HepG2 (cell line): ENCODE measurements at regions not wholly inside any gene's neighbourhood (a gene's known extent, or its start where the extent isn't known, plus 50 kb on each side); places are given as distances from the start of the nearest gene placed in this dataset.

Experiments
- AKAP8 ChIP-seq: sonication (generic); formaldehyde crosslinking; IDR thresholded peaks from 2 replicates; pipeline ENCODE4 v1.5.1; 2020; ENCODE audit warnings: mild to moderate bottlenecking, missing genetic modification reagents
- ATRX ChIP-seq: sonication (generic); formaldehyde crosslinking; IDR thresholded peaks from 2 replicates; pipeline ENCODE4 v1.4.0; 2020; ENCODE audit warnings: missing genetic modification reagents, borderline replicate concordance
- CENPT ChIP-seq: sonication (generic); formaldehyde crosslinking; IDR thresholded peaks from 2 replicates; pipeline ENCODE4 v1.8.0; 2022; ENCODE audit warnings: low read depth, mild to moderate bottlenecking, moderate library complexity, missing genetic modification reagents
- CENPX ChIP-seq: sonication (generic); formaldehyde crosslinking; IDR thresholded peaks from 2 replicates; pipeline ENCODE4 v1.9.0; 2021; ENCODE audit warnings: mild to moderate bottlenecking, missing genetic modification reagents, moderate library complexity
- FOXA1 ChIP-seq, 2 experiments: fragments of 450-650 bp in 1 of 2; sonication (generic) in 1 of 2; formaldehyde crosslinking in 1 of 2; IDR thresholded peaks; 2 replicates each; pipeline versions ENCODE4 v1.4.0 to v1.6.1; 2016 to 2020; ENCODE audit warnings: missing genetic modification reagents in 1 of 2
- GLMP ChIP-seq: sonication (generic); formaldehyde crosslinking; IDR thresholded peaks from 2 replicates; pipeline ENCODE4 v1.9.0; 2021; ENCODE audit warnings: missing genetic modification reagents, mild to moderate bottlenecking, borderline replicate concordance
- HDAC6 ChIP-seq: fragments of 200-600 bp; sonication (generic); IDR thresholded peaks from 2 replicates; pipeline ENCODE4 v1.7.0; 2017; ENCODE audit warnings: mild to moderate bottlenecking, antibody characterized with exemption, low read length, low read depth
- NFIB ChIP-seq: sonication (generic); formaldehyde crosslinking; IDR thresholded peaks from 2 replicates; pipeline ENCODE4 v1.9.0; 2021; ENCODE audit warnings: missing genetic modification reagents, mild to moderate bottlenecking, borderline replicate concordance
- PBX3 ChIP-seq: sonication (generic); formaldehyde crosslinking; IDR thresholded peaks from 2 replicates; pipeline ENCODE4 v1.8.1; 2023; ENCODE audit warnings: missing genetic modification reagents, inconsistent platforms, borderline replicate concordance
- SMARCC2 ChIP-seq: fragments of 450-650 bp; IDR thresholded peaks from 2 replicates; pipeline ENCODE4 v1.6.1; 2017; ENCODE audit warnings: antibody characterized with exemption, mild to moderate bottlenecking
- ZBTB26 ChIP-seq: IDR thresholded peaks from 2 replicates; pipeline ENCODE4 v1.6.1; 2016; ENCODE audit warnings: missing compliant biosample characterization, missing genetic modification reagents, borderline replicate concordance
- ZBTB40 ChIP-seq, 2 experiments: fragments of 450-650 bp in 1 of 2; sonication (generic) in 1 of 2; formaldehyde crosslinking in 1 of 2; IDR thresholded peaks; 2 replicates each; pipeline versions ENCODE4 v1.6.1 to v1.8.0; 2016 to 2022; ENCODE audit warnings: antibody characterized with exemption in 1 of 2, mild to moderate bottlenecking in 1 of 2, missing genetic modification reagents in 1 of 2
- ZNF205 ChIP-seq: IDR thresholded peaks from 2 replicates; pipeline ENCODE4 v1.6.1; 2018; ENCODE audit warnings: missing biosample characterization, missing genetic modification reagents
- ZNF253 ChIP-seq: sonication (generic); formaldehyde crosslinking; IDR thresholded peaks from 2 replicates; pipeline ENCODE4 v1.8.0; 2022; ENCODE audit warnings: mild to moderate bottlenecking, missing genetic modification reagents, borderline replicate concordance
- ZNF282 ChIP-seq: fragments of 450-650 bp; IDR thresholded peaks from 2 replicates; pipeline ENCODE4 v1.6.1; 2018; ENCODE audit not compliant: partially characterized antibody
- ZNF589 ChIP-seq: sonication (generic); formaldehyde crosslinking; conservative IDR thresholded peaks from 2 replicates; pipeline ENCODE4 v1.8.0; 2022; ENCODE audit warnings: mild to moderate bottlenecking, moderate library complexity, missing genetic modification reagents

GRCh38 chr2:234687718-234688475, 191.0 kb upstream of the ARL4C start (continued):
- TF ChIP-seq FOXA1 (IDR thresholded peaks at IDR 0.05): 0 out of 2 replicates have a peak, but pooled peaks have one; percentile 18
- no peak for TF ChIP-seq FOXA1 (CRISPR knock-in tag; IDR thresholded peaks at IDR 0.05)
- TF ChIP-seq ZNF282: no peak
- no peak for TF ChIP-seq ATRX (CRISPR knock-in tag)
- TF ChIP-seq HDAC6: no peak
- peak; percentile 73; the same call in 1 of the 2 replicates for TF ChIP-seq AKAP8 (CRISPR knock-in tag)
- no peak for TF ChIP-seq PBX3 (CRISPR knock-in tag)
- TF ChIP-seq NFIB (CRISPR knock-in tag): no peak
- no peak for TF ChIP-seq CENPT (CRISPR knock-in tag)
- peak; percentile 92 for TF ChIP-seq ZNF589 (CRISPR knock-in tag)
- no peak for TF ChIP-seq ZNF205 (CRISPR knock-in tag)
- 0 out of 2 replicates have a peak, but pooled peaks have one; percentile 10 for TF ChIP-seq ZBTB26 (CRISPR knock-in tag)
- TF ChIP-seq CENPX (CRISPR knock-in tag): no peak
- 0 out of 2 replicates have a peak, but pooled peaks have one; percentile 18 for TF ChIP-seq ZBTB40 (IDR thresholded peaks at IDR 0.05)
- TF ChIP-seq ZBTB40 (CRISPR knock-in tag; IDR thresholded peaks at IDR 0.05): no peak
- no peak for TF ChIP-seq ZNF253 (CRISPR knock-in tag)
- no peak for TF ChIP-seq SMARCC2
- TF ChIP-seq GLMP (CRISPR knock-in tag): no peak
